Activated CD8-positive, alpha-beta memory T cell treated with anti-CD3 and anti-CD28 coated beads for 4 hours (primary cell): ENCODE measurements at regions not wholly inside any gene's neighbourhood (a gene's known extent, or its start where the extent isn't known, plus 50 kb on each side); places are given as distances from the start of the nearest gene placed in this dataset.

Experiments
- DNase-seq, 2 donors: peaks; one replicate each; pipeline ENCODE4 v3.0.0-alpha.2; 2020; ENCODE audit warnings: low read depth in 2 of 2

DNA sequence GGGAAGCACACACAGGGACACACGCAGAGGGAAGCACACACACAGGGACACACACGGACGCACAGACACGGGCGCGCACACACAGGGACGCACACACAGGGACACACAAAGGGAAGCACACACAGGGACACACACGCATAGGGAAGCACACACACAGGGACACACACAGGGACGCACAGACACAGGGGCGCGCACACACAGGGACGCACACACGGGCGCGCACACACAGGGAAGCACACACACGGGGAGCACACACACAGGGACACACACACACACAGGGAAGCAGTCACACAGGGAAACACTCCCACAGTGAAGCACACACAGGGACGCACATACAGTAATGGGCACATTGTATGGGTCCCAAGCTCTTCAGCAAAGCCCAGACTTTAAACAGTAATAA lies 685.3 kb downstream of the TRIML1 start:
- DNase-seq = no peak

DNA sequence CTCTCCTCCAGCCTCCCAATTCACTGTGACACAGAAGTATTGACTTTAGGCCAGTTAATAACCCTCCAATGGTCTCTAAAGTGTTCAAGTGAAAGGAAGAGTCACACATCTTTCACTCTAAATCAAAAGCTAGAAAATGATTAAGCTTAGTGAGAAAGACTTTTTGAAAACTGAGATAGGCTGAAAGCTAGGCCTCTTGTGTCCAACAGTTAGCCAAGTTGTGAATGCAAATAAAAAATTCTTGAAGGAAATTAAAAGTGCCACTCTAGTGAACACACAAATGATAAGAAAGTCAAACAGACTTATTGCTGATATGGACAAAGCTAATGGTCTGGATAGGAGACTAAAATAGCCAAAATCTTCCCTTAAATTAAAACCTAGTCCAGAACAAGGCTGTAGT lies 687.2 kb downstream of the TRIML1 start:
- no peak for DNase-seq

DNA sequence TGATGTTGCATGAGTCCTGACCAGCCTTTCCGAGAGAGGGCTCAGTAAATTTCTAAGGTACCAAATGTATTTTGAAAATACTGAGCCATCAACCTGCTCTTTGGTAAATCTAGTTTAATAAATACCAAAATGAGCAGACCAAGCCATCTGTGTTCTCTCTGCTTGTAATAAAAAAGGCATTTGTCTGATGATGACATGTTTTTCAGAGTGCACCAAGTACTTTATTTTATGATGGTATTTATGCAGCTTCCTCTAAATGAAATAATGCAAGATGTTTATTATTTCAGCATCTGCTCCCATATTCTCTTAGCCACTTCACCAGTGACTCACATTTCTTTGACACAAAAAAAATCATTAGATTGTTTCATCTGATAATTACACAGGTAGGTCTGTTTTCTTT lies 700.5 kb downstream of the TRIML1 start:
- DNase-seq = no peak

DNA sequence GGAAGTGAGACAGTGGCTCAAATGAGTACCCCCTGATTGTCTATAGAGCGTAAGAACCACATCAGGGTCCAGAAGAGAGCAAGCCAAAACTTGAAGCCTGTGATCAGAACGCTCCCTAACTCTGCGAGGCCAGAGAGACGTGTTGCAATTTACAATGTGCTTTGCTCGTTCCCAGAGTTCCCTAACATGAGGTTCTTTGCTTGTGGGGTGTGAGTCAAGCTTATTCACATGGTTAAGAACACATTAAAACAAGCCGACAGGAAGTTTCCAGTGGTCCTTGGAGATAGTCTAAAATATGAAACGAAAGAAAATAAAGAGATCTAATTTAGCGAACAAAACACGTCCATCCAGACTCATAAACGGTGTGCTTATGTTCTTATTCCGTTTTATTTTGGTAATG lies 702.3 kb downstream of the TRIML1 start:
- DNase-seq = no peak

DNA sequence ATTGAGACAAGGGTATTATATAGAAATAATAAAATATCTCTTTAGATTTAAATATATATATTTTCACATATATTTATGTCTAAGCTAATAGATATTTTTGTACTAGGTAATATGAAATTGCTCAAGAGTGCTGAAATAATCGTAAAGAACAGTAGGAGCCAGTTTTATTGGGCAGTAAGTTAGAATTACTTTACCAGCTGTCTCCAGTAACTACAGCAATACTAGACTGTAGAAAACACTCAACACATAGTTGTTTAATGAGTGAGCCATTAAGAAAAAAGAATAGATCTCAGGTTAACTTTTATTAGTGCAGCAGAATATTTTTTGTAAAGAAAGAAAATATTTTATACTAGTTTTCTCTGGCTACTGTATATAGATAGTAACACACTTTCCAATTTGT lies 715.2 kb downstream of the TRIML1 start:
- no peak for DNase-seq

DNA sequence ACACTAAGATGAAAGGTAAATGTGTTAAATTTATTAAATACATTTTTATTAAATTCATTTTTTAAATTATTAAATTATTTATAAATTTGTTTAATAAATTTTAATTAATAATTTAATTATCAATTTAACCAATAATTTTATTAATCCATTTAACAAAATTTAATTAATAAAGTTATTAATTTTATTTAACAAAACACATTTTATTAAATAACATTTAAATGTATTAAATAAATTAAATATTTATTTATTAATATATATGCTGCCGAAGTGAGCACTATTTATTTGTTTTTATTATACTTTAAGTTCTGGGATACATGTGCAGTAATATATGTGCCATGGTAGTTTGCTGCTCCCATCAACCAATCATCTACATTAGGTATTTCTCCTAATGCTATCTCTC lies 719.5 kb downstream of the TRIML1 start:
- DNase-seq = no peak

DNA sequence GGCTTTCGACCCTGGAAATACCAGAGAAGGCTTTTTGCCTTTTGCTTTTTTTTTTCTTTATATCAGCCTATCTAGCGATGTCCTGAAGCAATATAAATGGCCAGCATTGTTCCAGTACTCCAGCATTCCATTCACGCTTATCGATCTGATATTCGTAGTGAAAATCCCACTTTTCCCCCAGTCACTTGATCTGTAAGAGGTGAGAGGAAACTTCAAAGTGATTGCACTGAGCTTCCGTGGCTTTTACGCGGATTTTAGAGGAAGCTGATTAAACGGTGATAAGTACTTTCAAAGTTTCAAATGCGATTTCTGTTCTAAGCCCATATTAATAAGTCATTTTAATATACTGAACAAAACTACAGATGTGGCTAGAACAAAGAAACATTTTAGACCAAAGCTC lies 725.5 kb downstream of the TRIML1 start:
- no peak for DNase-seq

DNA sequence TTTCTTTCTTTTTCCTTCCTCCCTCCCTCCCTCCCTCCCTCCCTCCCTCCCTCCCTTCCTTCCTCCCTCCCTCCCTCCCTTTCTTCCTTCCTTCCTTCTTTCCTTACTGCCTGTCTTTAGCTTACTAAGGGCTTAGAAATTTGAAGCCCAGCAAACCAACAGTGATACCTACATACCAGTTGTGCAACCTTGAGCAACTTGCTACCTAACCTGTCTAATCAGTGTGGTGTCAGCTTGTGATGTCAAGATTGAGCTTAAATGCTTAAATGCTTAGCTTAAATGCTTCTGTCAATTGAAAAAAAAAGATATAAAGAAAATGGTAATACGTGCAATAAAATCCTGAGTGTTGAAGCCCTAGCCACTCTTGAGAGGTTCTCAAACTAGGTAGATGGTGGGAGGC lies 728.6 kb downstream of the TRIML1 start:
- no peak for DNase-seq

DNA sequence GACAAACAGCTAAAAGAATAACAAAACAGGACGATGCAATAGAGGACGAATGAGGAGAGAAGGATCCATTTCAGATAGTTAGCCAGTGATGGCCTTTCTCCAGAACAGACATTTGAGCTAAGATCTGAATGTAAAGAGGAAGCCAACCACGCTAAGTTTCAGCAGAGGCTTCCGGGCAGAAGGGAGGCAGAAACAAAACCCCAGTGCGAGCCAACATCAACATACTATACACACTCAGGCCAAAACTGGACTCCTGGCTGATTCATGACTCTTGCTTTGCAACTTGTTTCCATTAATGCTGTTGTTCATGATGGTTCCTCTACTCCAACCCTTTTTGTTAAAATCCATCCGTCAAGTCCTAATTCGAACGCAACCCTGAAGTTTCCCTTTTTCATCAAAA lies 730.3 kb downstream of the TRIML1 start:
- DNase-seq = no peak

DNA sequence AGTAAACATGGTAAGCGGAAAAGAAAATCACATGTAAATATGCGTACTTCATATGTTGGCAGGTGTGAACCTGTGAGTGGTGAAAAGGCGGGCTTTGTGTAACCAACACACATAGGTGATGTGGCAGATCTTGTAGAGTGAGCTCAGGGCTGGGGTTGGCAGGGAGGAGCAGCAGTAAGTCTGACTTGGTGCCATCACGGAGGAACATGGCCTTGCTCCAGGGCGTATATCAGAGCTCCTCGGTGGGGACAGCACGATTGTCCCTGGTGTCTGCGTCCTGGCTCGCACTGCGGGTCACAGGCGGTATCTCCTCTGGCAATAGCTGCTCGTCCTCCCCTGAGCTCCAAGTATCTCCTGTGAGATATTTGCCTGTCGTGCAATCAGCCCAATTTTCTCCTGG lies 733.6 kb downstream of the TRIML1 start:
- no peak for DNase-seq

DNA sequence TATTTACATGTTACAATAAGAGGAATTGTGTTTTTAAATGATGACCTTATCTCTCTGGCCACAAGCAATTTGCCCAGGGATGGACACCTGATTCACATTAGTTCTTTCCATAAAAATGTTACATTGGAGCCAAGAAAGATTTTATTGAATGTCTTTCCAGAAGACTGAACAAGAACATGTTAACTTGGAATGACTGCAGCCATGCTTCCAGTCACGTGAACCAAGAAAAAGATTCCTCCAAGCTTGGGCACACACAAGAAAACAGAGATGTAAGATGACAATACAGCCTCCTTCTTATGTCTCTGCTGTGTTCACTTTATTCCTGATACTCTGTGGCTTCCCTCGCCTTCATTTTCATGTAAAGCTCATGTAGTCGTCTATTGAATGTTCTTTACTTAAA lies 737.6 kb downstream of the TRIML1 start:
- DNase-seq = no peak

DNA sequence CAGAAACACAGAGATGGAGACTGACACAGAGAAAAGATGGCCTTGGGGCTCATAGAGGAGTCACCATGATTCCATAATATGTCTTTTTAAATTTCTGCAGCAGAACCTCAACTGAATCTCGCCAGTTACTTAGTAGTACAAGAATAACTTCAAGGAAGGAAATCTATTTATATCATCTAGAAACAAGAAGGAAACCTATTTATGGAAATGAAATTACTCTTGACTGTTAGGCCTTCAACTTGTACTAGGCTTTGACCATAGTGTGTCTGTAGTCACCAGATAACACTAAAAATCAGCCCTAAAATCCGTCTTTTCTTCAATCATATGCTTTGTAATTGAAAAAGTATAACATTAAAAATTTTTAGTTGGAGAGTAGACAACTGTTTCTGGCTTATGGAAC lies 740.4 kb downstream of the TRIML1 start:
- DNase-seq = no peak

DNA sequence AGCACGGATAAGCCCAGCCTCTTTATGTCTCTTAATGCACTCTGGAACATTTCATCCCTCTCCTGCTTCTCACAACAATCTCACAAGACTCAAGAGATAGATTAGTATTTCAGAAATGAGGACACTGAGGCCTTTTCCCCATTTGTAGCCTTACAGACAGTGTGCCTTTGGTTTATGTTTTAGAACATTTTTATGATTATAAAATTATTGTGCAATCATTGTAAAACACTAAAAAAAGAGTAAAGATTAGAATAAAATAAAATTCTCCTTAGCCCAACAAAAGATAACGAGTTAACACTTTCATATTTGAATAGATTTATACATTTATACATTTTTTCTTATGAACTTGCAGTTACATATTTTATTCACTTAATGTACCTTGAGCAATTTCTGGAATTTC lies 748.7 kb downstream of the TRIML1 start:
- no peak for DNase-seq

DNA sequence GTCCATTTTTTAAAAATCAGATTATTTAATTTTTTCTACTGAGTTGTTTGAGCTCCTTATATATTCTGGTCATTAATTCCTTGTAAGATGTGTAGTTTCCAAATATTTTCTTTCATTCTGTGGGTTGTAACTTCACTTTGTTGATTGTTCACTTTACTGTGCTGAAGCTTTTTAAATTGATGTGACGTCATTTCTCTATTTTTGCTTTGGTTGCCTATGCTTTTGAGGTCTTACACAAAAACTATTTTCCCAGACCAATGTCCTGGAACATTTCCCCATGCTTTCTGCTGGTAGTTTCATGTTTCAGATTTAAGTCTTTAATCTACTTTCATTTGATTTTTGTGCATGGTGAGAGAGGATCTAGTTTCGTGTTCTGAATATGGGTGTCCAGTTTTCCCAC lies 753.6 kb downstream of the TRIML1 start:
- no peak for DNase-seq

DNA sequence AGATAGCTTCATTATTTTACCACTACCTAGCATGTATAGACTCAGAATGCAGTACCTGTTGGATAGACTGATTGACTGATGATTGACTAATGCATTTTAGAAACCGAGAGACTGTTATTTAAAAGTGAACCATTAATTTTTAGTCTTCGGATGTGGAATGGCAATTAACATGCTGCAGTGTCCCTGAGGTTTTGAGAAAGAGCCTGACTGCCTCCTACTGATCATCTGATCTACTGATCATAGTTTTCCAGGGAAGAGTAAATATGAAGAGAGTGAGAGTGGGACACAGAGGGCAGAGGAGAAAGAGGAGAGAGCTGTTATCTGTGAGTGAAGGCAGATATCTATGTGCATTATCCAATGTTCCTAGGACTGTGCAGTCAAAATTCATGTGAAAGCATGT lies 764.7 kb downstream of the TRIML1 start:
- DNase-seq = no peak

DNA sequence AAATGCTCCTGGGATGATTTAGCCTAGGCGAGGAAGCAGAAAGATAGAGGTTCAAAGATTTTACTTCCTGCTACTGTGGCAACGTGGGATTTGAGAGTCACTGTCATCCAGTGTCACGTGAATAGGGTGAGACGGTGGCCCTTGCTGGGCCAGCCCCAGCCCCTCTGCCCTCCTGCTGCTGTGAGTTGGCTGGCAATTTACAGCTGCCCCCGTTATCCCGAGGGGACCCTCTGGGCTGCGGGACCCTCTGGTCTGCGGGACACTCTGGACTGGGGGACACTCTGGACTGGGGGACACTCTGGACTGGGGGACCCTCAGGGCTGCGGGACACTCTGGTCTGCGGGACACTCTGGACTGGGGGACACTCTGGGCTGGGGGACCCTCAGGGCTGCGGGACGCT lies 765.4 kb downstream of the TRIML1 start:
- DNase-seq = no peak

DNA sequence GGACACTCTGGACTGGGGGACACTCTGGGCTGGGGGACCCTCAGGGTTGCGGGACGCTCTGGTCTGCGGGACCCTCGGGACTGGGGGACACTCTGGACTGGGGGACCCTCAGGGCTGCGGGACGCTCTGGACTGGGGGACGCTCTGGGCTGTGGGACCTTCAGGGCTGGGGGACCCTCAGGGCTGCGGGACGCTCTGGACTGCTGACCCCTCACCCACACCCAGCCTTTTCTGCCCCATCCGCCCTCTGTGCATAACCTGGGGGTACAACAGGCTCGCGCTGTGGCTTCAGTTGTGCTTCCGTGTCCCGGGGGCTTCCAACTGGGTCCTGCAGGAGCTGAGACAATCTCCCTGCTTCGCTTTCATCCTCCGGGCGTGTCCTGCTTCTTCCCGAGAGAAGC lies 766.0 kb downstream of the TRIML1 start:
- DNase-seq = no peak

DNA sequence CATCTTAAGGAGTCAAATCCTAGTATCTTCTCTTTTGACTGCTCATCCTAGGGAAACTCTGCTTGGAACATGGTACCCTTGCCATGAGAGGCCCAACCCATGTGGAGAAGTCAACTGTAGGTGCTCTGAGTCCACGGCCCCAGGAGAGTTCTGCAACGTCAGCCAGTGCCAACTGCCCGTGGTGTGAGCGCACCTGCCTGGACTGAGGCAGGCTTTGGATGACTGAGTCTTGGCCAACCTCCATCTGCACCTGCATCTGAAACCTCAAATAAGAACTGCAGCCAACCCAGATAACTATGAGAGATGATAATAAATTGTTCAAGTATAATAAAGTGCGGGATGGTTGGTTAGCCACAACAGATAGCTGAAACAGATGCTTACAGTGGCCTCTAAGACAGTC lies 772.0 kb downstream of the TRIML1 start:
- no peak for DNase-seq

DNA sequence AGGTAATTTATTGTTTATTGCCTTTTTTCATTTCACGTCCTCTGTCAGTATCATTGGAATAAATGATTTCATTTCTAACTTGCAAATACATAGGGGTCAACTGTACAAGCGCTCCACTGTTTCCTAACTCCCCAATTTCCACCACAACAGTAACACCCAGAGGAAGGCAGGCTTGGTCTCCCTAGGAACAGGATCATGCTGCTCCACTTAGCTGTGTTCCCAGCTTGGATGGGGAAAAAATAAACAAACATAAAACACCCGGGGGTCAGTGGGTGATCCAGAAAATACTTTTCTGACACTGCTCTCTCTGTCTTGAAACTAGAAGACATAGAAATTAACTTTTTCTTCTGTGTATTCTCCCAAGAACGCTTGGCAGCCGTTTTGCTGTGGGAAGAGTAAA lies 772.5 kb downstream of the TRIML1 start:
- no peak for DNase-seq

DNA sequence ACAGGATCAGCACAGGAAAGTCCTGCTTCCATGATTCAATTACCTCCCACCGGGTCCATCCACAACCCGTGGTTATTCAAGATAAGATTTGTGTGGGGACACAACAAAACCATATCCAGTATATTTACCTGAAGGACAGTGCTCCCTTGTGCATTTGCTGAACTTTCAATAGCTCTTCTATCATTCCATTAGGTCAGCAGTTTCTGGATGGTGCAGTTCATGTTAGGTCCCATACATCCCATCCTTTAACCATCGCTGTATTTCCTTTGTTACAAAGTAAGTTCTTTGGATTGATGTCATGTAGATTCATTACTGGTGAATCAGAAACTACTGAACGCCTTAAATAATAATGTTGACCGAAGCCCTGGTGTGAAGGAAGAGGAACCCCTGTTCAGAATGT lies 775.9 kb downstream of the TRIML1 start:
- no peak for DNase-seq

DNA sequence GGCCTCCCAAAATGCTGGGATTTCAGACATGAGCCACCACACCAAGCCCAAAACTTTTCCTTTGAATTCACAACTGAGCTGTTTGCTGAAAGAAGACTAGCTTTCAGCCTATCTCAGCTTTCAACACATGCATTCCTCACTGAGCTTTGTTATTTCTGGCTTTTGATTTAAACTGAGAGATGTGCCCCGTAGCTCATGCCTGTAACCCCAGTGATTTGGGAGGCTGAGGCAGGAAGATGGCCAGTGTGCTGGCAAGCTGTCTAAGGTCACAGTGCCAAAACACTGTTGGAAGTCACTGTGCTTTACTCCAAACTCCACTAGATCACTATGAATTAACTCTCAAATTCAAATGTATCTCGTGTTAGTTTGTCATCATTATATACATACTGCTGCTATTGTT lies 779.5 kb downstream of the TRIML1 start:
- no peak for DNase-seq

DNA sequence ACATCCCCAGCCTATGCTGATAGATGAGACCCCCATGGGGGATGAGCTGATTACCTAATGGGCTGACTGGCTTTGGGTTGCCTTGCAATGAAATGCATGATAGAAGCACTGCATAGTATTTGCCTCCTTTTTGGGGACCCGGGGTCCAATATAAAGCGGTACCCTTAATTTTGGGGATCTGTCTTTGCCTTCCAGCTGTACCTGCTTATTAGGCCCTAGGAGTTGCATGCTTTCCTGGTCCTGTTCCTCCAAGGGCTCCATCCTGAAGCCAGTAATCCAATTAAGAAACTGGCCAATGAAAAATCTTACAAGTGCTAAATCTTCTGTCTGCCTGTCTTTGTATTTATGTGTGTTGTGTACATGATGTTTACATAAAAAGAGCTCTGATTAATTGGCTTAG lies 791.6 kb downstream of the TRIML1 start:
- DNase-seq = no peak

DNA sequence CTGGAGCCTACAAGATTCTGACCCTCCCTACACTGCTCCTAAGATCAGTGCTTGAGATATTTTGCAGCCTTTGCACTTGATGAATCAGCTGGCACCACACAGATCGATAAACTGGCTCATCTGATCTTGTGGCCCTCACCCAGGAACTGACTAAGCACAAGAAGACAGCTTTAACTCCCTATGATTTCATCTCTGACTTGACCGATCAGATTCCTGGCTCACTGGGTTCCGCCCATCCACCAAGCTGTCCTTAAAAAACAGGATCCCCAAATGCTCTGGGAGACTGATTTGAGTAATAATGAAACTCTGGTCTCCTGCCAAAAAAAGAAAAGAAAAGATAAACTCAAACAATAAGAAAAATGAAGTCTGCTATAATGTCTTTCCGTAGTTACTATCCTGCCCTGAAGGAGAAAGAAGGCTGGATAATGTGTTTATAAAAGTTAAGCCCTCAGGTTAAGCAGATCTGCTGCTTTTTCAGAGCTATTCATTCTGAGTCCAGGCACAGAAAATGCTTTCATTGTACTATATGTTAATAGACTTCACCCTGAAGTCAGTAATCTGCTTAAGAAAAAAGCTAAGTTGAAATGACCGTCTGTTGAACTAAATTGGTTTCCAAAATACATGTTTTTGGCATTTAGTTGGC lies 795.2 kb downstream of the TRIML1 start:
- no peak for DNase-seq

DNA sequence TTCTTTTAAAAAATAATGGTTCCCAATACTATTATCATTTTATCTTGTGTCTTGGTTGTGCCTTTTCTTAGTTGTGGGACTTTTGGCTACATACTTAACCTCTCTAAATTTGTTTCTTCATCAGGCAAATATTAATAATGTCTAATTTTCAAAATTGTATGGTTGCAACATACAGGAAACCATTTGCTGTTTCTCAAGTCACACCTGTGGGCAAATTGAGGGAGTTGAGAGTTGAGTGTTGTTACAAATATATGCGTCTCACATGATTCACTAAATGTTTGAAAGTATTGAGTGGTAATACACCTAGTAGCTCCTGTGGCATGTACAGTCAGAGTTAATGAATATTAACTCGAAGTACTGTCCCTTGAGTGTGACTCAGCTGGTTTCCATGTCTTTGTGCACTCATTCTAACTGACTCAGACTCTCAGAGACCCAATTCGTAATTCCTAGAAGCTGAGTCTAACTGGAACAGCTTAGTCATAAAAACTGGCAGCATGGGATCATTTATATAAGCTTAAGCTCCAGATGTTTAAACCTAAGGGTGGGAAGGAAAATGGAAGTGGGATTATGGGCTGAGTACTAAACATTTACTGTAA lies 802.4 kb downstream of the TRIML1 start:
- DNase-seq = no peak
